Cardiac muscle cell (in vitro differentiated cells and primary cell): ENCODE measurements at regions not wholly inside any gene's neighbourhood (a gene's known extent, or its start where the extent isn't known, plus 50 kb on each side); places are given as distances from the start of the nearest gene placed in this dataset.

ENCODE experiments used
- DNase-seq, 2 donors: peaks; one replicate each; pipeline versions ENCODE4 v3.0.0 to v3.0.0-alpha.2; 2010 to 2017; ENCODE audit warnings: low read depth in 1 of 2, low spot score in 1 of 2
- H3K27ac ChIP-seq: fragments of 200-600 bp; sonication (generic); 2 replicates; pipeline ENCODE4 v1.5.1; 2016
- H3K27me3 ChIP-seq: fragments of 200-600 bp; sonication (generic); 2 replicates; pipeline ENCODE4 v1.6.0; 2016; ENCODE audit warnings: control low read depth
- H3K36me3 ChIP-seq: fragments of 200-600 bp; sonication (generic); 2 replicates; pipeline ENCODE4 v1.5.1; 2016; ENCODE audit warnings: control low read depth
- H3K4me1 ChIP-seq: fragments of 200-600 bp; sonication (generic); 2 replicates; pipeline ENCODE4 v1.8.1; 2017; ENCODE audit warnings: low read depth, mild to moderate bottlenecking, mixed run types
- H3K4me3 ChIP-seq: fragments of 200-600 bp; sonication (generic); 2 replicates; pipeline ENCODE4 v1.5.1; 2016; ENCODE audit warnings: mild to moderate bottlenecking
- H3K9me3 ChIP-seq: fragments of 200-600 bp; sonication (generic); 2 replicates; pipeline ENCODE4 v1.5.1; 2017; ENCODE audit warnings: low read depth, mild to moderate bottlenecking, control low read depth
- TF ChIP-seq, protein P1 (sequence below): IDR thresholded peaks from 2 replicates; pipeline ENCODE4 v1.5.1; 2012; ENCODE audit warnings: low read depth, mild to moderate bottlenecking, low read length

DNA sequence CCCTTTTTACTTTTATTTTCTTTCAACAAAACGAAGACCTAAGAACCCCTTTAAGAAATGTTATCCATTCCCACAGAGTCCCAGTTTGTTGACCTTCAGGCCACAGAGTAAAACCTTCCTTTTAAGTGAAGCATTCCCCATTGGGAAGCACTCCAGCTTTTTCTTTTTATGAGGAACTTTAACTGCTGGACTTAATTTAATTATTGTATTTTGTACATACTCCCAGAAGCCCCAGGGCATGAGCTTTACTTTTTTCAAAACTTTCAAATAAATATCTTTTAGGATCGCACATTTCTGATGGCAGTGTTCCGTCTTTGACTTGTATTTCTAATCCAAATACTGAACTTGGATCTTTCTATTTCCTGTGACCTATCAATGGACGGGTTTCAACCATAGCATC lies 68.9 kb downstream of the ZIC5 start:
- Histone ChIP-seq H3K4me3 (no peak overlapping the region), H3K4me1 (no peaks in the 10 kb centered on the region), H3K27ac (no peak overlapping the region), H3K36me3 (no peaks in the 10 kb centered on the region), H3K9me3 (no peaks in the 10 kb centered on the region), H3K27me3 (no peaks in the 10 kb centered on the region)
- no peak for DNase-seq
- TF ChIP-seq, protein P1, sequence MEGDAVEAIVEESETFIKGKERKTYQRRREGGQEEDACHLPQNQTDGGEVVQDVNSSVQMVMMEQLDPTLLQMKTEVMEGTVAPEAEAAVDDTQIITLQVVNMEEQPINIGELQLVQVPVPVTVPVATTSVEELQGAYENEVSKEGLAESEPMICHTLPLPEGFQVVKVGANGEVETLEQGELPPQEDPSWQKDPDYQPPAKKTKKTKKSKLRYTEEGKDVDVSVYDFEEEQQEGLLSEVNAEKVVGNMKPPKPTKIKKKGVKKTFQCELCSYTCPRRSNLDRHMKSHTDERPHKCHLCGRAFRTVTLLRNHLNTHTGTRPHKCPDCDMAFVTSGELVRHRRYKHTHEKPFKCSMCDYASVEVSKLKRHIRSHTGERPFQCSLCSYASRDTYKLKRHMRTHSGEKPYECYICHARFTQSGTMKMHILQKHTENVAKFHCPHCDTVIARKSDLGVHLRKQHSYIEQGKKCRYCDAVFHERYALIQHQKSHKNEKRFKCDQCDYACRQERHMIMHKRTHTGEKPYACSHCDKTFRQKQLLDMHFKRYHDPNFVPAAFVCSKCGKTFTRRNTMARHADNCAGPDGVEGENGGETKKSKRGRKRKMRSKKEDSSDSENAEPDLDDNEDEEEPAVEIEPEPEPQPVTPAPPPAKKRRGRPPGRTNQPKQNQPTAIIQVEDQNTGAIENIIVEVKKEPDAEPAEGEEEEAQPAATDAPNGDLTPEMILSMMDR, result no peak

DNA sequence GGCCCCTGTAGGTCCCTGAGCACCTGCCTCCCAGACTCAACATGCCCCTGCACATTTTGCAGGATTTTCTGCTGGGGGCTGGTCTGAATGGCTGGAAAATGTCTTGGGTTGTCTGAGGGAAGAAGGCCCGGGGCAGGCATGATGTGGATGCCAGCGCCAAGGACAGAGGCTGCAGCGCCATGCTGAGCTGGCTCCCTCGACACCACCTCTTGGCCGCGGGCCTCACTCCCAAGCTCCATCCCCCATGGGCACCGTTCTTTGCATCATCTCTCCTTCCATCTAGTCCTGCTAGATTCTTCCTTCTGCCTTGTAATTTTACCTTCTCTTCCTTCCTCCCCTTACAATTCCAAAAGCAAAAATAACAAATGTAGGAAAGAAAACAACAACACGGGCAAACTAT lies 70.6 kb downstream of the ZIC5 start:
- no peaks in the 10 kb centered on the region for H3K4me1 ChIP-seq
- TF ChIP-seq, protein P1, result no peak
- DNase-seq, result no peak
- no peaks in the 10 kb centered on the region for H3K36me3 ChIP-seq
- no peaks in the 10 kb centered on the region for H3K9me3 ChIP-seq
- no peak overlapping the region for H3K4me3 ChIP-seq
- H3K27ac ChIP-seq, result no peak overlapping the region
- peaks cover 15% of the 10 kb centered on the region for H3K27me3 ChIP-seq

DNA sequence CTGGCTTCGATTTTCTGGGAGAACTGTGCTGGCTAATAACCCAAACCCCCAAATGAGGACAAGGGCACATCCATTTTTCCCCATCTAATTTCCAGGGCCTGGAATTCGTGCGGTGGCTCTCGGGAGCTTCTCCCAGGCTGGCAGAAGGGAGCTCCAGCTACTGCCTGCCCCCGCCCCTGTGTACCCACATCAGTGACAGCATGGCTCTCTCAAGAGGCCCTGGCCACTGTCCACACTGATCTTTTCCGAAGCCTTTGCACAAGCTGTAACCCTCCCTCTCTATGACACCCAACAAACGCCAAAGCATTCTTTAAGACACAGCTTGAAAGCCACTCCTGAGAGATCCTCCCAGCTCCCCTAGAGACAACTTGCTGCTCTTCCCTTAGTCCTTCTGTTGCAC lies 73.1 kb downstream of the ZIC5 start:
- Histone ChIP-seq H3K27ac (no peak overlapping the region), H3K4me1 (no peaks in the 10 kb centered on the region), H3K36me3 (no peaks in the 10 kb centered on the region), H3K4me3 (no peak overlapping the region), H3K9me3 (no peaks in the 10 kb centered on the region), H3K27me3 (peaks cover 40% of the 10 kb centered on the region)
- no peak for DNase-seq
- TF ChIP-seq, protein P1, result no peak

DNA sequence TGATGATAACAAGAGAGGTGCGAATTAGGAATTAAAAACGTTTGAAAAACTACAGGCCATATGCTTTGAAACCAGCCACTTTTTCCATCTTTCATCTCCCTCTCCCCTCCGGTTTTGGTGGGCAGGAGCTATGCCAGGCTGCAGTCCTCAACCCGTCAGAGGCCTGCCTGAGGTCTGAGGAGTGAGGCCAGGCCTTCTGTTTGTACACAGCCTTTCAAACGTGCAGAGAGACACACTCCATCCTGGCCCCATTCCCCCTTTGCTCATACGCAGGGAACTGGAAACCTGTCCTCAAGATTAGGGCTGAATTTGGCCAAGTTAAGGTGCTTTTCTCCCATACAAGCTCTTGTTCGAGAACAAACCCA lies 74.5 kb downstream of the ZIC5 start:
- Histone ChIP-seq H3K4me3 (no peak overlapping the region), H3K27ac (no peak overlapping the region), H3K9me3 (no peaks in the 10 kb centered on the region), H3K4me1 (no peaks in the 10 kb centered on the region), H3K36me3 (no peaks in the 10 kb centered on the region), H3K27me3 (peaks cover 53% of the 10 kb centered on the region)
- TF ChIP-seq, protein P1, result no peak
- no peak for DNase-seq

DNA sequence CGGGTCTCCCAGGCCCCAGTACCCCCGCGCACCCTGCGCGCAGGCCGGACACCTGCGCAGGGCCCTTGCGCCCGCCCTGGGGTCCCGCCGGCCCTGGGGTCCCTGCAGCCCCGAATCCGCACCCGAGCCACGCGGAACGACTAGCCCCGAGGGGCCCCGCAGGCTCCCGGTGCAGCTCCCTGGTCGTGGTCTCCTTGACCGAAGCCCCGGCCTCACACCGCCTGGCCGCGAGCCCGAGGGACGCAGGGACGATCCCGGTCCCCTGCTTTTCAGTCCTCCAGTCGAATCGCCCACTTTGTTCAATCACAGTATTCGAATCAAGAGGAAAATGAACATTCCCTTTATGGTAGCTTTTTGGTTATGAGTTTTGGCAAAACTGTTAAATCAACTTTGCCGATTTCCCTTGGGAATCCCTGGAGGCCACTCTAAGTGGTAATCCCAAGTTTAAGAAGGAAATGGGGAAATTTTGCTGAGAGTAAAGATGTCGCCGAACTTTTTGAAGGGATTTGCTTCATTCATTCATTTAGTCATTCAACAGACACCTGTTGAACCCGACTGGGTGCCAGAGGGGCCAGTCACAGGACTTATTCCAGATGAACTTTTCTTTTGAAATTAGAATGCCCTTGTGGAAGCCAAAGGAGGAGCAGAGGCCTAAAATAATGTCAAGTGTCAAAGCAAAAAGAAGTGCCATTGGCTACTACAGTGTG lies 75.0 kb downstream of the ZIC5 start:
- Histone ChIP-seq H3K4me3 (no peak overlapping the region), H3K27ac (no peak overlapping the region), H3K36me3 (no peaks in the 10 kb centered on the region), H3K27me3 (peaks cover 56% of the 10 kb centered on the region), H3K9me3 (no peaks in the 10 kb centered on the region), H3K4me1 (no peaks in the 10 kb centered on the region)
- TF ChIP-seq, protein P1, result no peak
- no peak for DNase-seq
